ENCODE measurements at regions not wholly inside any gene's neighbourhood (a gene's known extent, or its start where the extent isn't known, plus 50 kb on each side); places are given as distances from the start of the nearest gene placed in this dataset.
A peak's percentile ranks its signal among the peaks of the same experiment; 100 is the strongest.

DNA sequence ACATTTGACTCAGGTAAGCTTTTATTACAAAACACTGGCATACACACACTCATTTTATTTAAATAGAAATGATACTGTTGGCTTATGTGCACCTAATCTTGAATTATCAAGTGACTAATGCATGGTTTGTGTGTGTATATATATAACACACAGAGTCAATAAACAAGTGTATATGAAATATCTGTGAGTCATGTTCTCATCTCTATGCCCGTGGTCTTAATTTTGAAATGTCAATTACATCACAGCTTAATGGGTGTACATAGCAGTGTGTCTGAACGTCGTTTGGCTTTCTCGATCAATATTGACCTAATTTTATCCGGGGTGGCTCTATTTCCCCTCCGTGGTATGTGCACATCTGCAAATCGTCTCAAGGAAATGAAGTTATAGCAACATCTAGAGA is 104.0 kb upstream of the ZFP64 start:
- H3K27ac ChIP-seq = no peak overlapping the region
- no peak for DNase-seq (ENCODE audit: low spot score)
- no peaks in the 10 kb centered on the region for H3K36me3 ChIP-seq
- no peak overlapping the region for H3K9ac ChIP-seq
- no peak overlapping the region for H3K4me2 ChIP-seq
- H4K20me1 ChIP-seq (ENCODE audit: low read depth) = no peaks in the 10 kb centered on the region
- H3K27me3 ChIP-seq = no peaks in the 10 kb centered on the region
- H3K9me3 ChIP-seq (ENCODE audit: low read depth) = no peaks in the 10 kb centered on the region
- peaks cover 4% of the 10 kb centered on the region for H3K4me1 ChIP-seq
- H2AFZ ChIP-seq (replicated peaks) = no peak overlapping the region
- Mint-ChIP-seq H3K27me3 (ENCODE audit: insufficient read depth, low read depth) (peaks cover 3% of the 10 kb centered on the region), H3K9me3 (no peaks in the 10 kb centered on the region), H3K4me1 (peaks cover 8% of the 10 kb centered on the region), H3K4me3 (no peak overlapping the region), H3K27ac (no peak overlapping the region), H3K36me3 (no peaks in the 10 kb centered on the region)
- H3F3A ChIP-seq (ENCODE audit: low read depth) = no peaks in the 10 kb centered on the region
- no peaks in the 10 kb centered on the region for H3K79me2 ChIP-seq (ENCODE audit: low read depth)
- no peak for TF ChIP-seq EZH2phosphoT487 (IDR thresholded peaks at IDR 0.05)
- no peak overlapping the region for H3K4me3 ChIP-seq

DNA sequence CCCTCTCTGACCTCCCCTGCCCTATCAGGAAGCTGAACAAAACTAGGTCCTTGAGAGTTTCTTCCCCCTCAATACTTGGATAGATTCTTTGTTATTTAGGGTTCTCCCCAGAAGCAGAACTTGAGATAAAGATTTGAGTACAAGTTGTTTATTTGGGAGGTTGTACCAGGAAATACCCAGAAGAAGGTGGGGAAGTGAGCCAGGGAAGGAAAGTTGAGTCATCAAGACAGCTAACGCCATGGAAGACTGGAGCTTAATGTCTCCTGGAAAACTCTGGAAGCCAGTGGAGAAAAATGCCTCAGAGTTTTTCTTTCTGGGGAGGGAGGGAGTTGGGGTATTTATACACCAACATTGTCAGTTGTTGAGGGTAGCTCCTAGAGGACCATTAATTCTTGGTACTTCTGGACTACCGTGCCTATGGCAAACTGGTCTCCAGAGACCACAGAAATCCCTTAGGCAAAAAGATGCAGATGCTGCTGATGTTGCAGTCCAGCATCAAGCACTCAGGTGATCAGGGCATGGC is 102.6 kb upstream of the ZFP64 start:
- Histone ChIP-seq H3K9me3 (ENCODE audit: low read depth) (no peaks in the 10 kb centered on the region), H3K79me2 (ENCODE audit: low read depth) (no peaks in the 10 kb centered on the region), H3K27ac (no peak overlapping the region), H3K36me3 (no peaks in the 10 kb centered on the region), H2AFZ (replicated peaks) (no peak overlapping the region), H3K27me3 (no peaks in the 10 kb centered on the region), H3K4me2 (no peak overlapping the region), H4K20me1 (ENCODE audit: low read depth) (no peaks in the 10 kb centered on the region), H3K9ac (no peak overlapping the region), H3K4me1 (peaks cover 4% of the 10 kb centered on the region), H3F3A (ENCODE audit: low read depth) (no peaks in the 10 kb centered on the region), H3K4me3 (no peak overlapping the region)
- Mint-ChIP-seq H3K27me3 (ENCODE audit: insufficient read depth, low read depth) (peaks cover 3% of the 10 kb centered on the region), H3K4me3 (no peak overlapping the region), H3K36me3 (no peaks in the 10 kb centered on the region), H3K4me1 (peaks cover 16% of the 10 kb centered on the region), H3K9me3 (no peaks in the 10 kb centered on the region), H3K27ac (no peak overlapping the region)
- TF ChIP-seq EZH2phosphoT487 (IDR thresholded peaks at IDR 0.05) (no peak), EZH2 (IDR thresholded peaks at IDR 0.05) (no peak)
- TF ChIP-seq, protein P1, sequence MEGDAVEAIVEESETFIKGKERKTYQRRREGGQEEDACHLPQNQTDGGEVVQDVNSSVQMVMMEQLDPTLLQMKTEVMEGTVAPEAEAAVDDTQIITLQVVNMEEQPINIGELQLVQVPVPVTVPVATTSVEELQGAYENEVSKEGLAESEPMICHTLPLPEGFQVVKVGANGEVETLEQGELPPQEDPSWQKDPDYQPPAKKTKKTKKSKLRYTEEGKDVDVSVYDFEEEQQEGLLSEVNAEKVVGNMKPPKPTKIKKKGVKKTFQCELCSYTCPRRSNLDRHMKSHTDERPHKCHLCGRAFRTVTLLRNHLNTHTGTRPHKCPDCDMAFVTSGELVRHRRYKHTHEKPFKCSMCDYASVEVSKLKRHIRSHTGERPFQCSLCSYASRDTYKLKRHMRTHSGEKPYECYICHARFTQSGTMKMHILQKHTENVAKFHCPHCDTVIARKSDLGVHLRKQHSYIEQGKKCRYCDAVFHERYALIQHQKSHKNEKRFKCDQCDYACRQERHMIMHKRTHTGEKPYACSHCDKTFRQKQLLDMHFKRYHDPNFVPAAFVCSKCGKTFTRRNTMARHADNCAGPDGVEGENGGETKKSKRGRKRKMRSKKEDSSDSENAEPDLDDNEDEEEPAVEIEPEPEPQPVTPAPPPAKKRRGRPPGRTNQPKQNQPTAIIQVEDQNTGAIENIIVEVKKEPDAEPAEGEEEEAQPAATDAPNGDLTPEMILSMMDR (IDR thresholded peaks at IDR 0.05) = no peak
- DNase-seq (ENCODE audit: low spot score) = no peak

DNA sequence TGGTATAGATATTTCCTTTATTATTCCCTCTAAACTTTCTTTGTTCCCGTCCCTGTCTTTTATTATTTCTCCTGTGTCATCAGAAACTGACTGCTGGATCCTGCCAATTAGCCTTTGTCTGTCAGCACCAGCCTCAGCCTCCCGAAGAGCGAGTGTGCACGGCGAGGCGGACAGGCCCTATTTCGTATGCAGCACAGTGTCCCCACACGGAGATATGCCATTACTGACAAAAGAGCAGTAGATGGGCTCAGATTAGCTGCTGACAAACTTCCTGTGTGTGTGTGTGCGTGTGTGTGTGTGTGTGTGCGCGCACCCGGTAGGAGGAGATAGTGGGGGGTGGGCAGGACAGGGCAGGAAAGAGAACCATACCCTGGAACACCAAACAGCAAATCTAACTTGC is 99.5 kb upstream of the ZFP64 start:
- H3K36me3 Mint-ChIP-seq = no peaks in the 10 kb centered on the region
- no peak overlapping the region for H3K27ac ChIP-seq
- no peaks in the 10 kb centered on the region for H3K79me2 ChIP-seq (ENCODE audit: low read depth)
- no peaks in the 10 kb centered on the region for H3K9me3 Mint-ChIP-seq
- no peaks in the 10 kb centered on the region for H3K9me3 ChIP-seq (ENCODE audit: low read depth)
- TF ChIP-seq, protein P1 (IDR thresholded peaks at IDR 0.05) = no peak
- TF ChIP-seq EZH2phosphoT487 (IDR thresholded peaks at IDR 0.05) (no peak), EZH2 (IDR thresholded peaks at IDR 0.05) (no peak)
- H3K4me3 ChIP-seq = no peak overlapping the region
- no peak overlapping the region for H3K4me2 ChIP-seq
- peak overlapping the region; percentile 43 for H3K4me3 Mint-ChIP-seq
- H2AFZ ChIP-seq (replicated peaks) = peak overlapping the region; percentile 83
- H3K36me3 ChIP-seq = no peaks in the 10 kb centered on the region
- DNase-seq (ENCODE audit: low spot score) = peak; percentile 14
- no peaks in the 10 kb centered on the region for H3K27me3 ChIP-seq
- H3K27ac Mint-ChIP-seq = peak overlapping the region; percentile 72
- H3F3A ChIP-seq (ENCODE audit: low read depth) = no peaks in the 10 kb centered on the region
- H3K4me1 Mint-ChIP-seq = peaks cover 16% of the 10 kb centered on the region
- peaks cover 4% of the 10 kb centered on the region for H3K4me1 ChIP-seq
- peaks cover 3% of the 10 kb centered on the region for H3K27me3 Mint-ChIP-seq (ENCODE audit: insufficient read depth, low read depth)
- no peak overlapping the region for H3K9ac ChIP-seq
- no peaks in the 10 kb centered on the region for H4K20me1 ChIP-seq (ENCODE audit: low read depth)

DNA sequence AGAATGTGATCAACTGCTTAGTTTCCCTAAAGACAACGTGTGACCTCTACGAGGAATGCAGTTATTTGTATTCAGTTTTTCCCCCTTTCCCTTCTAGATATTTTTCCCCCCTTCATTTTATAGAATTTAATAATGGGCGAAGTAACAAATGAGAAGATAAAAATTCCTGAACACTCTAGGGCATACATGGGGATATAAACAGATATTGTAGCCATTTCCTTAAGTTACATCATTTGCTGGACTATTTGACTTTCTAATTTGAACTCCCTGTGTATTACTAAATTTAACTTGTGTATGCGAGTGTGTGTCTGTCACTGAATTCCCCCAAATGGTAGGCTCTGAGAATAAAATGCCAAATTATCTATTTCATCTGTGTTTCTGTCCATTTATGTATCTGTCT is 99.0 kb upstream of the ZFP64 start:
- H3K9me3 ChIP-seq (ENCODE audit: low read depth) = no peaks in the 10 kb centered on the region
- H2AFZ ChIP-seq (replicated peaks) = peak overlapping the region; percentile 83
- H3K4me3 ChIP-seq = no peak overlapping the region
- Mint-ChIP-seq H3K9me3 (no peaks in the 10 kb centered on the region), H3K27ac (peak overlapping the region; percentile 72), H3K27me3 (ENCODE audit: insufficient read depth, low read depth) (peaks cover 3% of the 10 kb centered on the region), H3K36me3 (no peaks in the 10 kb centered on the region), H3K4me1 (peaks cover 16% of the 10 kb centered on the region), H3K4me3 (peak overlapping the region; percentile 43)
- TF ChIP-seq, protein P1 (IDR thresholded peaks at IDR 0.05) = no peak
- TF ChIP-seq EZH2 (IDR thresholded peaks at IDR 0.05) (no peak), EZH2phosphoT487 (IDR thresholded peaks at IDR 0.05) (no peak)
- no peak for DNase-seq (ENCODE audit: low spot score)
- H3K36me3 ChIP-seq = no peaks in the 10 kb centered on the region
- H3F3A ChIP-seq (ENCODE audit: low read depth) = no peaks in the 10 kb centered on the region
- no peak overlapping the region for H3K27ac ChIP-seq
- H3K4me2 ChIP-seq = no peak overlapping the region
- H3K4me1 ChIP-seq = peaks cover 4% of the 10 kb centered on the region
- no peak overlapping the region for H3K9ac ChIP-seq
- H3K27me3 ChIP-seq = no peaks in the 10 kb centered on the region
- H4K20me1 ChIP-seq (ENCODE audit: low read depth) = no peaks in the 10 kb centered on the region
- H3K79me2 ChIP-seq (ENCODE audit: low read depth) = no peaks in the 10 kb centered on the region
